A549 (cell line): ENCODE measurements at regions not wholly inside any gene's neighbourhood (a gene's known extent, or its start where the extent isn't known, plus 50 kb on each side); places are given as distances from the start of the nearest gene placed in this dataset.

Experiments
- ATAC-seq, 2 experiments: fragments of 200-7000 bp in 1 of 2; fragments of >200 bp in 1 of 2; cut with Nextera tagmentation in 1 of 2; cut with Tn5 transposase in 1 of 2; 3 replicates each; pipeline versions ENCODE4 v1.8.0 to v1.9.1; 2018 to 2020; ENCODE audit warnings: mild to moderate bottlenecking in 1 of 2, moderate library complexity in 1 of 2
- CTCF ChIA-PET: fragments of 300-600 bp; sonication (Branson Sonifier 250); formaldehyde crosslinking; extraction: SDS; loops from one replicate; lab custom pipeline; 2021; ENCODE audit warnings: antibody characterized with exemption, inconsistent platforms; lab: Yijun Ruan, JAX
- POLR2A ChIA-PET: fragments of 350-600 bp; formaldehyde crosslinking; extraction: SDS; loops from one replicate; lab custom pipeline; 2021; ENCODE audit warnings: antibody characterized with exemption, inconsistent platforms; lab: Yijun Ruan, JAX
- DNase-seq, 2 experiments: peaks; one replicate each; pipeline versions ENCODE4 v3.0.0 to v3.0.0-alpha.2; 2011 to 2016; ENCODE audit warnings: low read depth in 1 of 2, low spot score in 1 of 2
- FAIRE-seq: peaks from 2 replicates; lab custom pipeline; 2011; peaks lifted over from hg19 to GRCh38; lab: Jason Lieb, UNC
- H3K27ac ChIP-seq, 2 experiments: fragments of >200 bp; sonication (Bioruptor Twin); formaldehyde crosslinking; 3 replicates each; pipeline ENCODE4 v1.5.1; 2016 to 2017
- H3K4me1 ChIP-seq: fragments of >200 bp; sonication (Bioruptor Twin); formaldehyde crosslinking; 3 replicates; pipeline ENCODE4 v1.6.1; 2016
- H3K4me2 ChIP-seq: fragments of >200 bp; sonication (Bioruptor Twin); formaldehyde crosslinking; 3 replicates; pipeline ENCODE4 v1.6.1; 2016
- H3K4me3 ChIP-seq: fragments of >200 bp; sonication (Bioruptor Twin); formaldehyde crosslinking; 3 replicates; pipeline ENCODE4 v1.5.1; 2016
- H3K9me3 ChIP-seq: fragments of >200 bp; sonication (Bioruptor Twin); formaldehyde crosslinking; 3 replicates; pipeline ENCODE4 v1.6.1; 2016
- EHF ChIP-seq: fragments of 250-450 bp; sonication (Bioruptor Pico); IDR thresholded peaks from 2 replicates; pipeline ENCODE4 v1.5.0; 2020; ENCODE audit warnings: mild to moderate bottlenecking
- EP300 ChIP-seq, 2 experiments: fragments of >200 bp; sonication (Bioruptor Twin); formaldehyde crosslinking; IDR thresholded peaks; 2 replicates in 1 of 2; 3 replicates in 1 of 2; pipeline ENCODE4 v1.6.1; 2016 to 2017
- FOSB ChIP-seq: fragments of 250-450 bp; sonication (Bioruptor Pico); IDR thresholded peaks from 2 replicates; pipeline ENCODE4 v1.5.0; 2020; ENCODE audit warnings: mild to moderate bottlenecking, moderate library complexity
- HEYL ChIP-seq: fragments of 250-450 bp; sonication (Bioruptor Pico); IDR thresholded peaks from 2 replicates; pipeline ENCODE4 v1.8.0; 2021; ENCODE audit warnings: mild to moderate bottlenecking, moderate library complexity
- HOXB5 ChIP-seq: fragments of 250-450 bp; sonication (Bioruptor Pico); IDR thresholded peaks from 2 replicates; pipeline ENCODE4 v1.5.0; 2020; ENCODE audit warnings: mild to moderate bottlenecking, moderate library complexity
- JUN ChIP-seq, 2 experiments: fragments of >200 bp; sonication (Bioruptor Twin); formaldehyde crosslinking; IDR thresholded peaks; 2 replicates in 1 of 2; 3 replicates in 1 of 2; pipeline ENCODE4 v1.6.1; 2016 to 2017
- KDM1A ChIP-seq: fragments of 200-600 bp; sonication (generic); IDR thresholded peaks from 2 replicates; pipeline ENCODE4 v1.6.1; 2016; ENCODE audit warnings: low read depth, mild to moderate bottlenecking
- NFE2L2 ChIP-seq: fragments of 150-350 bp; conservative IDR thresholded peaks from 2 replicates; pipeline ENCODE4 v1.6.1; 2014; ENCODE audit warnings: low read length
- NPAS2 ChIP-seq: fragments of 250-450 bp; sonication (Bioruptor Pico); IDR thresholded peaks from 2 replicates; pipeline ENCODE4 v1.8.0; 2022; ENCODE audit warnings: mild to moderate bottlenecking, moderate library complexity, borderline replicate concordance
- PHF8 ChIP-seq: fragments of 200-600 bp; sonication (generic); IDR thresholded peaks from 2 replicates; pipeline ENCODE4 v1.6.1; 2016; ENCODE audit warnings: low read depth, mild to moderate bottlenecking, antibody characterized with exemption, moderate library complexity, borderline replicate concordance
- RAD21 ChIP-seq, 2 experiments: fragments of >200 bp in 1 of 2; sonication (Bioruptor Twin) in 1 of 2; formaldehyde crosslinking in 1 of 2; IDR thresholded peaks in 1 of 2; conservative IDR thresholded peaks in 1 of 2; 2 replicates in 1 of 2; 3 replicates in 1 of 2; pipeline ENCODE4 v1.6.1; 2012 to 2018; ENCODE audit warnings: inconsistent platforms in 1 of 2
- RARB ChIP-seq: fragments of 250-450 bp; sonication (Bioruptor Pico); IDR thresholded peaks from 2 replicates; pipeline ENCODE4 v1.8.0; 2021; ENCODE audit warnings: mild to moderate bottlenecking, moderate library complexity
- RNF2 ChIP-seq: fragments of 200-600 bp; sonication (generic); IDR thresholded peaks from 2 replicates; pipeline ENCODE4 v1.6.1; 2016; ENCODE audit warnings: low read depth, mild to moderate bottlenecking, antibody characterized with exemption, moderate library complexity, borderline replicate concordance
- TFCP2L1 ChIP-seq: fragments of 250-450 bp; sonication (Bioruptor Pico); IDR thresholded peaks from 2 replicates; pipeline ENCODE4 v1.5.0; 2021; ENCODE audit warnings: mild to moderate bottlenecking
- ZC3H11A ChIP-seq: fragments of 450-650 bp; IDR thresholded peaks from 2 replicates; pipeline ENCODE4 v1.6.1; 2014; ENCODE audit warnings: antibody characterized with exemption, mild to moderate bottlenecking
- ZFP36 ChIP-seq: fragments of 450-650 bp; IDR thresholded peaks from 2 replicates; pipeline ENCODE4 v1.6.1; 2014; ENCODE audit warnings: borderline replicate concordance; ENCODE audit not compliant: partially characterized antibody
- ZNF302 ChIP-seq: fragments of 250-450 bp; sonication (Bioruptor Pico); IDR thresholded peaks from 2 replicates; pipeline ENCODE4 v1.9.0; 2021; ENCODE audit warnings: inconsistent platforms, mild to moderate bottlenecking, moderate library complexity
- ZSCAN20 ChIP-seq: fragments of 250-450 bp; sonication (Bioruptor Pico); IDR thresholded peaks from 2 replicates; pipeline ENCODE4 v1.8.0; 2022; ENCODE audit warnings: mild to moderate bottlenecking, moderate library complexity
- WGBS: methylation state at CpG from one replicate; pipeline ENCODE4 v1.1.6; 2017; ENCODE audit errors: missing lambda C conversion rate; 5-methylcytosine and 5-hydroxymethylcytosine counted together
- TF ChIP-seq, protein P1 (sequence below): fragments of 450-650 bp; IDR thresholded peaks from 2 replicates; pipeline ENCODE4 v1.6.1; 2014; ENCODE audit warnings: antibody characterized with exemption
- TF ChIP-seq, protein P2 (sequence below): IDR thresholded peaks from 2 replicates; pipeline ENCODE4 v1.6.1; 2012
- TF ChIP-seq, protein P3 (sequence below): fragments of 200-600 bp; sonication (generic); IDR thresholded peaks from 2 replicates; pipeline ENCODE4 v1.6.1; 2016; ENCODE audit warnings: antibody characterized with exemption, mild to moderate bottlenecking, moderate library complexity
- TF ChIP-seq, protein P4 (sequence below): IDR thresholded peaks from 2 replicates; pipeline ENCODE4 v1.6.1; 2012; ENCODE audit warnings: low read depth, borderline replicate concordance

DNA sequence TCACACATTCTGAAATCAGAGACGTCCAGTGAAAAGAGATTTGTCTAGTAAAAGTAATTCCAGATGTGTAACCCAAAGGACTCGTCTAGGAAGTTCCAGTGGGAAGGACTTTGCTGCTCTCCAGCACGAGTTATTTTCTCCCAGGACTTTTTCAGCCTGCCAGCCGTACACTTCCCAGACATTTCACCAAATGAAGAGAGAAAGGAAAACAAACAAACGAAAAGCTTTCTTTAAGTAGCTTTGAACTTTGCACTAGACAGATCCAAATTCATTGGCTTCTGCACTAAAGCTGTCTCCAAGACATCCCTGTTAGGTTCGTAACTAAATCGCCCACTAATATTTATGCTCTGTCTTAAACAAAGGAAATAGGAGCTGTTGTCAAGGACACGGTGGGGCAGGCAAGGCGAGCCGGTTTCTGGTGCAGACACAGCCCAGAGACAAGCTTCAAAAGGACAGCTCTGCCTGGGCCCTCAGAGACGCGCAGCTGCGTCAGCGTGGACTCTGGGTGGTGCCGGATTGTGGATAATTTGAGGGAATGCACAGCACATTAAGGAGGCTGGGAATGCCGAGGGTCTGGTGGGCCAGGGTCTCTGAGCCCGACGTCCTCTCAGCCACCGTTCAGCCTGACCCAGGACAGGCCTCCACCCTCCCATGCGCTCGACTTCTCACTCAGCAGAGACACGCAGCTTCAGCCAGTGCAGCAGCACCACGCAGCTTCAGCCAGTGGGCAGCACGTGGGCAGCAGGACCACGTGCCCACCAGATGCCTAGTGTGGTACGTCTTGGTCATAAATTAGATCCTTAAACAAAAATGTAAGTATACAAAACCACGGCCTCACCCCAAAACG, 64.1 kb upstream of the INSIG1 start:
- DNase-seq, result no peak
- peak overlapping the region in 1 of 2 experiments; percentile 68; a peak in 3 of 6 replicates for H3K27ac ChIP-seq
- TF ChIP-seq EP300 (IDR thresholded peaks at IDR 0.05) (no peak), ZFP36 (no peak), RARB (CRISPR knock-in tag) (no peak), TFCP2L1 (no peak), FOSB (no peak), HOXB5 (CRISPR knock-in tag) (no peak), ZC3H11A (no peak), RAD21 (conservative IDR thresholded peaks at IDR 0.05 in 1 of 2, IDR thresholded peaks at IDR 0.05 in 1 of 2) (no peak), ZSCAN20 (CRISPR knock-in tag) (no peak), JUN (IDR thresholded peaks at IDR 0.05) (no peak), PHF8 (no peak), ZNF302 (CRISPR knock-in tag) (no peak), RNF2 (no peak), NFE2L2 (no peak), KDM1A (no peak), EHF (CRISPR knock-in tag) (no peak), NPAS2 (CRISPR knock-in tag) (no peak)
- TF ChIP-seq, protein P1, sequence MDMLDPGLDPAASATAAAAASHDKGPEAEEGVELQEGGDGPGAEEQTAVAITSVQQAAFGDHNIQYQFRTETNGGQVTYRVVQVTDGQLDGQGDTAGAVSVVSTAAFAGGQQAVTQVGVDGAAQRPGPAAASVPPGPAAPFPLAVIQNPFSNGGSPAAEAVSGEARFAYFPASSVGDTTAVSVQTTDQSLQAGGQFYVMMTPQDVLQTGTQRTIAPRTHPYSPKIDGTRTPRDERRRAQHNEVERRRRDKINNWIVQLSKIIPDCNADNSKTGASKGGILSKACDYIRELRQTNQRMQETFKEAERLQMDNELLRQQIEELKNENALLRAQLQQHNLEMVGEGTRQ, result no peak
- TF ChIP-seq, protein P2, sequence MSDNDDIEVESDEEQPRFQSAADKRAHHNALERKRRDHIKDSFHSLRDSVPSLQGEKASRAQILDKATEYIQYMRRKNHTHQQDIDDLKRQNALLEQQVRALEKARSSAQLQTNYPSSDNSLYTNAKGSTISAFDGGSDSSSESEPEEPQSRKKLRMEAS, result no peak
- TF ChIP-seq, protein P3, sequence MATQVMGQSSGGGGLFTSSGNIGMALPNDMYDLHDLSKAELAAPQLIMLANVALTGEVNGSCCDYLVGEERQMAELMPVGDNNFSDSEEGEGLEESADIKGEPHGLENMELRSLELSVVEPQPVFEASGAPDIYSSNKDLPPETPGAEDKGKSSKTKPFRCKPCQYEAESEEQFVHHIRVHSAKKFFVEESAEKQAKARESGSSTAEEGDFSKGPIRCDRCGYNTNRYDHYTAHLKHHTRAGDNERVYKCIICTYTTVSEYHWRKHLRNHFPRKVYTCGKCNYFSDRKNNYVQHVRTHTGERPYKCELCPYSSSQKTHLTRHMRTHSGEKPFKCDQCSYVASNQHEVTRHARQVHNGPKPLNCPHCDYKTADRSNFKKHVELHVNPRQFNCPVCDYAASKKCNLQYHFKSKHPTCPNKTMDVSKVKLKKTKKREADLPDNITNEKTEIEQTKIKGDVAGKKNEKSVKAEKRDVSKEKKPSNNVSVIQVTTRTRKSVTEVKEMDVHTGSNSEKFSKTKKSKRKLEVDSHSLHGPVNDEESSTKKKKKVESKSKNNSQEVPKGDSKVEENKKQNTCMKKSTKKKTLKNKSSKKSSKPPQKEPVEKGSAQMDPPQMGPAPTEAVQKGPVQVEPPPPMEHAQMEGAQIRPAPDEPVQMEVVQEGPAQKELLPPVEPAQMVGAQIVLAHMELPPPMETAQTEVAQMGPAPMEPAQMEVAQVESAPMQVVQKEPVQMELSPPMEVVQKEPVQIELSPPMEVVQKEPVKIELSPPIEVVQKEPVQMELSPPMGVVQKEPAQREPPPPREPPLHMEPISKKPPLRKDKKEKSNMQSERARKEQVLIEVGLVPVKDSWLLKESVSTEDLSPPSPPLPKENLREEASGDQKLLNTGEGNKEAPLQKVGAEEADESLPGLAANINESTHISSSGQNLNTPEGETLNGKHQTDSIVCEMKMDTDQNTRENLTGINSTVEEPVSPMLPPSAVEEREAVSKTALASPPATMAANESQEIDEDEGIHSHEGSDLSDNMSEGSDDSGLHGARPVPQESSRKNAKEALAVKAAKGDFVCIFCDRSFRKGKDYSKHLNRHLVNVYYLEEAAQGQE, result no peak
- TF ChIP-seq, all 56 proteins: peak for 0
- no peak overlapping the region for H3K4me2 ChIP-seq
- POLR2A ChIA-PET, result no interaction called here
- FAIRE-seq, result no peak
- H3K4me3 ChIP-seq, result no peak overlapping the region
- no peak for ATAC-seq
- no peaks in the 10 kb centered on the region for H3K9me3 ChIP-seq
- peaks cover 40% of the 10 kb centered on the region for H3K4me1 ChIP-seq
- CTCF ChIA-PET, result interaction anchor here (1.0 to 1.7 kb wide), 2 partner anchors 18 to 111 kb away, joined by 3 to 5 read pairs; no protein-coding TSS in a partner anchor
- WGBS, result 79% methylated on average over 28 of the region's 28 CpGs

DNA sequence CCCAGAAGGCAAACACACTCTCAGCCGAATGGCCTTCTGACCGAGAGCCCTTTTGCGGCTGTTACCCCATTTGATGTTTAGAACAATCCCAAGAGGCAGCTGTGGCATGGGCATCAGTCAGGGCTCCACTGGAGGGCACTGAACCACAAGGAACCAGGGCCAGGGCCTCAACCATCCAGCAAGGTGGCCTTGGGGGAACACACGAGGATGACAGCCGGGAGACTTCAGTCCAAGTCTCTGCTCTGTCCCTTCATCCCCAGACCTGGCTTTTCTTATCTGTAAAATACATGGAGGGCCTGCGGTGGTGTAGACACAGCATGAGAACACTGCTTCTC, 63.6 kb upstream of the INSIG1 start:
- no peak overlapping the region for H3K4me3 ChIP-seq
- CTCF ChIA-PET, result interaction anchor here (1.7 kb wide), 1 partner anchor 111 kb away, joined by 5 read pairs; no protein-coding TSS in a partner anchor
- peak in 1 of 2 experiments; percentile 20 for DNase-seq
- ATAC-seq, result peak in 1 of 2 experiments; percentile 25; a peak in 2 of 6 replicates
- H3K4me2 ChIP-seq, result peak overlapping the region; percentile 64; the same call in 2 of the 3 replicates
- TF ChIP-seq HEYL (CRISPR knock-in tag) (no peak), RAD21 (conservative IDR thresholded peaks at IDR 0.05 in 1 of 2, IDR thresholded peaks at IDR 0.05 in 1 of 2) (peak; percentile 25 to 30; a peak in 2 of 5 replicates)
- TF ChIP-seq, protein P4, sequence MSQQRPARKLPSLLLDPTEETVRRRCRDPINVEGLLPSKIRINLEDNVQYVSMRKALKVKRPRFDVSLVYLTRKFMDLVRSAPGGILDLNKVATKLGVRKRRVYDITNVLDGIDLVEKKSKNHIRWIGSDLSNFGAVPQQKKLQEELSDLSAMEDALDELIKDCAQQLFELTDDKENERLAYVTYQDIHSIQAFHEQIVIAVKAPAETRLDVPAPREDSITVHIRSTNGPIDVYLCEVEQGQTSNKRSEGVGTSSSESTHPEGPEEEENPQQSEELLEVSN, result no peak
- H3K9me3 ChIP-seq, result no peaks in the 10 kb centered on the region
- POLR2A ChIA-PET, result no interaction called here
- H3K4me1 ChIP-seq, result peaks cover 36% of the 10 kb centered on the region
- H3K27ac ChIP-seq, result peak overlapping the region in 1 of 2 experiments; percentile 68; a peak in 3 of 6 replicates
- 88% methylated on average over 6 of the region's 6 CpGs for WGBS
- no peak for FAIRE-seq
